ENCODE measurements at regions not wholly inside any gene's neighbourhood (a gene's known extent, or its start where the extent isn't known, plus 50 kb on each side); places are given as distances from the start of the nearest gene placed in this dataset.
"Not testable (repeated sequence)": the region's sequence is repeated elsewhere in the genome, so short reads cannot be mapped to it uniquely, and the experiment has no call there.

GRCh38 chr1:199482426-199482825 lies 545.1 kb upstream of the NR5A2 start:
- no peaks in the 10 kb centered on the region for H3K9me3 ChIP-seq
- no peaks in the 10 kb centered on the region for H3K36me3 ChIP-seq
- H3K4me3 ChIP-seq: no peak overlapping the region
- intact Hi-C loops (cut with DNase I; ENCODE audit: low total_unique reads): no loop called here
- H3K27ac ChIP-seq: no peak overlapping the region
- DNase-seq: no peak
- no peaks in the 10 kb centered on the region for H3K27me3 ChIP-seq
- TF ChIP-seq CTCF (IDR thresholded peaks at IDR 0.05): no peak
- TF ChIP-seq POLR2A (IDR thresholded peaks at IDR 0.05): no peak
- H3K4me1 ChIP-seq: no peaks in the 10 kb centered on the region

GRCh38 chr1:199489594-199489993 lies 537.9 kb upstream of the NR5A2 start:
- Histone ChIP-seq H3K36me3 (no peaks in the 10 kb centered on the region), H3K4me1 (no peaks in the 10 kb centered on the region), H3K4me3 (no peak overlapping the region), H3K27ac (no peak overlapping the region), H3K27me3 (no peaks in the 10 kb centered on the region), H3K9me3 (no peaks in the 10 kb centered on the region)
- intact Hi-C loops (cut with DNase I; ENCODE audit: low total_unique reads): no loop called here
- no peak for DNase-seq
- no peak for TF ChIP-seq POLR2A (IDR thresholded peaks at IDR 0.05)
- no peak for TF ChIP-seq CTCF (IDR thresholded peaks at IDR 0.05)

- H3K4me1 ChIP-seq: no peaks in the 10 kb centered on the region
- intact Hi-C loops (cut with DNase I; ENCODE audit: low total_unique reads): no loop called here
- TF ChIP-seq POLR2A (IDR thresholded peaks at IDR 0.05) (no peak), CTCF (IDR thresholded peaks at IDR 0.05) (no peak)
- H3K9me3 ChIP-seq: no peaks in the 10 kb centered on the region
- no peaks in the 10 kb centered on the region for H3K36me3 ChIP-seq
- no peak overlapping the region for H3K4me3 ChIP-seq
- H3K27me3 ChIP-seq: no peaks in the 10 kb centered on the region
- H3K27ac ChIP-seq: no peak overlapping the region
- no peak for DNase-seq
Measured at GRCh38 chr1:199490769-199491527, 536.6 kb upstream of the NR5A2 start.

GRCh38 chr1:199495432-199495831 lies 532.1 kb upstream of the NR5A2 start:
- no peak for DNase-seq
- intact Hi-C loops (cut with DNase I; ENCODE audit: low total_unique reads): no loop called here
- no peaks in the 10 kb centered on the region for H3K27me3 ChIP-seq
- H3K36me3 ChIP-seq: no peaks in the 10 kb centered on the region
- H3K4me3 ChIP-seq: no peak overlapping the region
- no peak for TF ChIP-seq CTCF (IDR thresholded peaks at IDR 0.05)
- no peak for TF ChIP-seq POLR2A (IDR thresholded peaks at IDR 0.05)
- H3K4me1 ChIP-seq: no peaks in the 10 kb centered on the region
- H3K27ac ChIP-seq: no peak overlapping the region
- no peaks in the 10 kb centered on the region for H3K9me3 ChIP-seq

- H3K9me3 ChIP-seq; H3K4me1 ChIP-seq; DNase-seq; intact Hi-C loops (cut with DNase I; ENCODE audit: low total_unique reads); H3K27me3 ChIP-seq; H3K4me3 ChIP-seq; H3K36me3 ChIP-seq; H3K27ac ChIP-seq: not testable (repeated sequence)
Measured at GRCh38 chr1:199498802-199499201, 528.7 kb upstream of the NR5A2 start.

- no peak overlapping the region for H3K27ac ChIP-seq
- DNase-seq: no peak
- no peaks in the 10 kb centered on the region for H3K36me3 ChIP-seq
- no peaks in the 10 kb centered on the region for H3K4me1 ChIP-seq
- H3K4me3 ChIP-seq: no peak overlapping the region
- intact Hi-C loops (cut with DNase I; ENCODE audit: low total_unique reads): no loop called here
- H3K27me3 ChIP-seq: no peaks in the 10 kb centered on the region
- no peaks in the 10 kb centered on the region for H3K9me3 ChIP-seq
- no peak for TF ChIP-seq CTCF (IDR thresholded peaks at IDR 0.05)
- TF ChIP-seq POLR2A (IDR thresholded peaks at IDR 0.05): no peak
Measured at GRCh38 chr1:199508072-199508471, 519.4 kb upstream of the NR5A2 start.
